SH-SY5Y (cell line): ENCODE measurements at regions not wholly inside any gene's neighbourhood (a gene's known extent, or its start where the extent isn't known, plus 50 kb on each side); places are given as distances from the start of the nearest gene placed in this dataset.

Experiments
- GATA2 ChIP-seq: IDR thresholded peaks from 2 replicates; pipeline ENCODE4 v1.6.1; 2011; ENCODE audit warnings: mild to moderate bottlenecking, low read depth, low read length
- GATA3 ChIP-seq: IDR thresholded peaks from 2 replicates; pipeline ENCODE4 v1.6.1; 2011; ENCODE audit warnings: low read depth, mild to moderate bottlenecking, low read length, moderate library complexity

- TF ChIP-seq GATA2 (no peak), GATA3 (no peak)
These were observed 53.6 kb upstream of the PODXL start for GRCh38 chr7:131610007-131610406.
